ENCODE measurements at regions not wholly inside any gene's neighbourhood (a gene's known extent, or its start where the extent isn't known, plus 50 kb on each side); places are given as distances from the start of the nearest gene placed in this dataset.

- no peak overlapping the region for H3K4me3 ChIP-seq (ENCODE audit: low read depth, low read length)
- in situ Hi-C loops (cut with HindIII; ENCODE audit: low sequenced_read_pairs) = no loop called here
- no peak for DNase-seq (ENCODE audit: low read depth, low spot score)
- no peak for TF ChIP-seq CTCF (IDR thresholded peaks at IDR 0.05; ENCODE audit: low read depth, low read length)
Measured at GRCh38 chr2:122150524-122151280, 395.3 kb downstream of the TSN start.

DNA sequence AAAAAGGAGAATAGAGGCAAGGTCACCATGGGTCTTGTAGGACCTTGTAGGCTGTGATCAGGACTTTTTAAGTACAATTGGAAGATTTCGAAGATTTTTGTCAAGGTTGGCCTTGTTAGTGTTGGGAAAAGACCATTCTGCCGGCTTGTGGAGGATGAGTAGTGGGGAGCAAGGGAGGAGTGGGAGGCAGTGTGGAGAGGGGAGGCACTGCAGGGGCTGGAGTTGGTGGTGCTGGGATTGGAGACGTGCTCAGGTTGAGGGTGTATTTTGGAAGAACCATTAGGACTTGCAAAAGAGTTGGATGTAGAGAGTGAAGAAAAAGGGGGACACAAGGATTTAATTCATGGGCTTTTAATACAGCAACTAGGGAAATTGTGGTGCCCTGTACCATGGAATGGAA lies 397.1 kb downstream of the TSN start:
- no peak for DNase-seq (ENCODE audit: low read depth, low spot score)
- H3K4me3 ChIP-seq (ENCODE audit: low read depth, low read length) = no peak overlapping the region
- in situ Hi-C loops (cut with HindIII; ENCODE audit: low sequenced_read_pairs) = no loop called here
- no peak for TF ChIP-seq CTCF (IDR thresholded peaks at IDR 0.05; ENCODE audit: low read depth, low read length)

DNA sequence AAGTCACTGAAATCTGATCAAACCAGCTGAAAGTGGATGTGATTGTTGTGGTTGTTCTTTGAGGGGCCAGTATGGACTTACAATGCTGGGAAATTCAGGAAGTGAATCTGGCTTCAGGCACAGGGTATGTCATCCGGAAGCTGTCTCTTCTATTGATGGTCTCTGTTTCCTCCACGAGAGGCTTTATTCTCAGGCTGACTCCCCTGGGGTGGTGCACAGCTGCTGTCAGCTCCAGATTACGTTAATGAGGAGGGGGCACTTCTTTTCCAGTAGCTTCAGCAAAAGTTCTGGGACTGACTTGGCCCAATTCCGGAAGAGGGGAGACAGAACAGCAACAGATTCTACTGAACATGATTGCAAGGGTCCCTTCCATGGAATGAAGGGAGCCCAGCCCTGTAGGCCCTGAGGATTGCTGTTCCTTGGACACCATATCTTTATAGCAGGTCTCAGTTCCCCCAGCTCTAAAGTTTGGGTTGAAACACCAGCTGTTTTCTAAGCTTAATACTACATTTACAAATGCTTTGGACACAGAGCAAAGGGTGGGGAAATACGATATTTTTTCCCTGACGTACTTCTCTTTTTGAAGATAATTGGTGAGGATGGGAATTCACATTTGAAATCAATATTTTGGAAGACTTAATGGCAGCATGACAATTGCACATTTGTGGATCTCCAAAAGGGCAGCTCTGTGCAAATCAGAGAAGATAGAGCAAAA lies 400.9 kb downstream of the TSN start:
- H3K4me3 ChIP-seq (ENCODE audit: low read depth, low read length) = no peak overlapping the region
- in situ Hi-C loops (cut with HindIII; ENCODE audit: low sequenced_read_pairs) = no loop called here
- TF ChIP-seq CTCF (IDR thresholded peaks at IDR 0.05; ENCODE audit: low read depth, low read length) = no peak
- no peak for DNase-seq (ENCODE audit: low read depth, low spot score)

DNA sequence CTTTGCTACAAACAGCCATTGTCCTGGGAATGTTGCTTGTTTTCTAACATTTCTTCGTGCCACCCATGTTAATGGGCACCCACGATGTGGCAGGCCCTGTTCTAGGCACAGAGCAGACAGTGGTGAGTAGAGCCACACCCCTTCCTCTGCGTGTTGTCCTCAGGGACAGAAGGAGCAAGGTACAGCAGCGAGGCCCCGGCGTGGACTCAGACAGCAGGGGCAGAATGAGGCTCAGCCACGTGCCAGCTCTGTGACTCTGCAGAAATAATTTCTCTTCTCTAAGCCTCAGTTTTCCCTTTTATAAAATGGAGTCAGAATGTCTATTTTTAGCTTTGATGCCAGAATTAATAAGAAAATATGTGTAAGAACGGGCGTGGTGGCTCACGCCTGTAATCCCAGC lies 401.7 kb downstream of the TSN start:
- no peak for DNase-seq (ENCODE audit: low read depth, low spot score)
- in situ Hi-C loops (cut with HindIII; ENCODE audit: low sequenced_read_pairs) = no loop called here
- TF ChIP-seq CTCF (IDR thresholded peaks at IDR 0.05; ENCODE audit: low read depth, low read length) = no peak
- no peak overlapping the region for H3K4me3 ChIP-seq (ENCODE audit: low read depth, low read length)

DNA sequence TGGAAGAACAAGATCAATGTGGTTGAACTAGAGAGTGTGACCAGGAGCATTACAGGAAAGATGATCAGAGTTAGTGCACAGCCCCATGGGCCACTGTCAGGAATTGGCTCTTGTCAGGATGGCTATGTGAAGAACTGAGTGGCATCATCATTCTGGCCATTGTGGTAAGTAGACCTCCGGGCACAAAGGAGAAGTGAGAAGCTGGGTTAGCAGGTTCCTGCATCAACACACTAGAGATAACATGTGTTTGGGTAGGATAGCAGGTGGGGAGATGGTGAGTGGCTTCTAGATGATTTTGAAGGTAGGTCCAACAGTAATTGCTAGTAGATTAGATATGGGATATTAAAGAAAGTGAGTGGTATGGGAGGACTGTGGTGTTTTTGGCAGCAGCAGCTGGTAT lies 408.2 kb downstream of the TSN start:
- DNase-seq (ENCODE audit: low read depth, low spot score) = no peak
- no peak for TF ChIP-seq CTCF (IDR thresholded peaks at IDR 0.05; ENCODE audit: low read depth, low read length)
- no peak overlapping the region for H3K4me3 ChIP-seq (ENCODE audit: low read depth, low read length)
- in situ Hi-C loops (cut with HindIII; ENCODE audit: low sequenced_read_pairs) = no loop called here

- no peak for TF ChIP-seq CTCF (IDR thresholded peaks at IDR 0.05; ENCODE audit: low read depth, low read length)
- no peak overlapping the region for H3K4me3 ChIP-seq (ENCODE audit: low read depth, low read length)
- DNase-seq (ENCODE audit: low read depth, low spot score) = no peak
- in situ Hi-C loops (cut with HindIII; ENCODE audit: low sequenced_read_pairs) = no loop called here
Measured at GRCh38 chr2:122164964-122165363, 409.5 kb downstream of the TSN start.

Data from astrocyte of the spinal cord (primary cell).